Stomach smooth muscle (tissue), 2 donors: ENCODE measurements at regions not wholly inside any gene's neighbourhood (a gene's known extent, or its start where the extent isn't known, plus 50 kb on each side); places are given as distances from the start of the nearest gene placed in this dataset.

Source experiments
- H3K27ac ChIP-seq: one replicate; pipeline ENCODE4 v1.7.0; 2013; ENCODE audit warnings: mild to moderate bottlenecking, low read length, inconsistent platforms
- H3K27me3 ChIP-seq, 2 donors: one replicate each; pipeline ENCODE4 v1.7.0; 2013; ENCODE audit warnings: low read length in 2 of 2; ENCODE audit not compliant: insufficient read depth in 2 of 2, control insufficient read depth in 1 of 2
- H3K36me3 ChIP-seq, 2 donors: one replicate each; pipeline ENCODE4 v1.7.0; 2013; ENCODE audit warnings: low read length in 2 of 2; ENCODE audit not compliant: control insufficient read depth in 2 of 2, insufficient read depth in 2 of 2
- H3K4me1 ChIP-seq: one replicate; pipeline ENCODE4 v1.7.0; 2013; ENCODE audit warnings: low read length; ENCODE audit not compliant: control insufficient read depth, insufficient read depth
- H3K4me3 ChIP-seq, 2 donors: one replicate each; pipeline ENCODE4 v1.7.0; 2013; ENCODE audit warnings: low read length in 2 of 2
- H3K9ac ChIP-seq, 2 donors: one replicate each; pipeline ENCODE4 v1.7.0; 2013; ENCODE audit warnings: low read length in 2 of 2, mild to moderate bottlenecking in 1 of 2
- H3K9me3 ChIP-seq, 2 donors: one replicate each; pipeline ENCODE4 v1.7.0; 2013; ENCODE audit warnings: low read length in 2 of 2; ENCODE audit not compliant: control insufficient read depth in 2 of 2
- donor health status: healthy.
- donor health status: Pancreatic carcinoma.

GRCh38 chr11:133723056-133723455 lies 122.3 kb downstream of the SPATA19 start:
- H3K36me3 ChIP-seq: no peaks in the 10 kb centered on the region

GRCh38 chr11:133720951-133721350 lies 124.4 kb downstream of the SPATA19 start:
- H3K9me3 ChIP-seq: no peaks in the 10 kb centered on the region
- H3K27me3 ChIP-seq: peaks cover 0 to 9% of the 10 kb centered on the region in 2 donors
- H3K9ac ChIP-seq: no peak overlapping the region
- no peak overlapping the region for H3K4me3 ChIP-seq
- H3K27ac ChIP-seq: no peak overlapping the region
- H3K36me3 ChIP-seq: no peaks in the 10 kb centered on the region
- H3K4me1 ChIP-seq: no peaks in the 10 kb centered on the region

More at GRCh38 chr11:133723056-133723455, 122.3 kb downstream of the SPATA19 start:
- Histone ChIP-seq H3K27ac (no peak overlapping the region), H3K4me3 (no peak overlapping the region), H3K9ac (no peak overlapping the region), H3K9me3 (no peaks in the 10 kb centered on the region), H3K27me3 (no peaks in the 10 kb centered on the region), H3K4me1 (no peaks in the 10 kb centered on the region)

GRCh38 chr11:133719532-133720235 lies 125.6 kb downstream of the SPATA19 start:
- Histone ChIP-seq H3K4me3 (no peak overlapping the region), H3K9ac (no peak overlapping the region), H3K27ac (no peak overlapping the region), H3K9me3 (no peaks in the 10 kb centered on the region), H3K36me3 (no peaks in the 10 kb centered on the region), H3K27me3 (peaks cover 4 to 14% of the 10 kb centered on the region in 2 donors), H3K4me1 (no peaks in the 10 kb centered on the region)

GRCh38 chr11:133718831-133719230 lies 126.5 kb downstream of the SPATA19 start:
- no peaks in the 10 kb centered on the region for H3K4me1 ChIP-seq
- H3K36me3 ChIP-seq: no peaks in the 10 kb centered on the region
- H3K9me3 ChIP-seq: no peaks in the 10 kb centered on the region
- H3K4me3 ChIP-seq: no peak overlapping the region
- H3K9ac ChIP-seq: no peak overlapping the region
- H3K27ac ChIP-seq: no peak overlapping the region
- H3K27me3 ChIP-seq: peaks cover 6 to 19% of the 10 kb centered on the region in 2 donors

- H3K4me3 ChIP-seq: no peak overlapping the region
Observed at GRCh38 chr11:133718238-133718637, 127.1 kb downstream of the SPATA19 start.

GRCh38 chr11:133716602-133717001 lies 128.7 kb downstream of the SPATA19 start:
- no peak overlapping the region for H3K9ac ChIP-seq
- peaks cover 0 to 4% of the 10 kb centered on the region in 2 donors for H3K9me3 ChIP-seq
- H3K27ac ChIP-seq: no peak overlapping the region
- H3K27me3 ChIP-seq: peaks cover 8 to 23% of the 10 kb centered on the region in 2 donors
- H3K36me3 ChIP-seq: no peaks in the 10 kb centered on the region
- no peak overlapping the region for H3K4me3 ChIP-seq
- no peaks in the 10 kb centered on the region for H3K4me1 ChIP-seq

More at GRCh38 chr11:133718238-133718637, 127.1 kb downstream of the SPATA19 start:
- peaks cover 8 to 19% of the 10 kb centered on the region in 2 donors for H3K27me3 ChIP-seq
- no peak overlapping the region for H3K9ac ChIP-seq
- no peaks in the 10 kb centered on the region for H3K4me1 ChIP-seq
- peaks cover 0 to 3% of the 10 kb centered on the region in 2 donors for H3K9me3 ChIP-seq
- H3K27ac ChIP-seq: no peak overlapping the region
- H3K36me3 ChIP-seq: no peaks in the 10 kb centered on the region

GRCh38 chr11:133715602-133716001 lies 129.7 kb downstream of the SPATA19 start:
- H3K36me3 ChIP-seq: no peaks in the 10 kb centered on the region
- H3K27ac ChIP-seq: no peak overlapping the region
- no peaks in the 10 kb centered on the region for H3K4me1 ChIP-seq
- no peak overlapping the region for H3K9ac ChIP-seq
- H3K4me3 ChIP-seq: no peak overlapping the region
- peaks cover 0 to 4% of the 10 kb centered on the region in 2 donors for H3K9me3 ChIP-seq
- peaks cover 11 to 27% of the 10 kb centered on the region in 2 donors for H3K27me3 ChIP-seq

GRCh38 chr11:133714471-133715375 lies 130.6 kb downstream of the SPATA19 start:
- no peak overlapping the region for H3K9ac ChIP-seq
- H3K27ac ChIP-seq: no peak overlapping the region
- peaks cover 11 to 29% of the 10 kb centered on the region in 2 donors for H3K27me3 ChIP-seq
- no peaks in the 10 kb centered on the region for H3K4me1 ChIP-seq
- H3K4me3 ChIP-seq: no peak overlapping the region
- no peaks in the 10 kb centered on the region for H3K36me3 ChIP-seq
- peaks cover 0 to 4% of the 10 kb centered on the region in 2 donors for H3K9me3 ChIP-seq

- Histone ChIP-seq H3K27ac (no peak overlapping the region), H3K4me3 (no peak overlapping the region), H3K27me3 (peaks cover 11 to 32% of the 10 kb centered on the region in 2 donors), H3K4me1 (no peaks in the 10 kb centered on the region), H3K36me3 (no peaks in the 10 kb centered on the region), H3K9ac (no peak overlapping the region), H3K9me3 (peaks cover 0 to 7% of the 10 kb centered on the region in 2 donors)
Observed at GRCh38 chr11:133713844-133714243, 131.5 kb downstream of the SPATA19 start.

- Histone ChIP-seq H3K4me3 (no peak overlapping the region), H3K4me1 (no peaks in the 10 kb centered on the region), H3K27me3 (peaks cover 11 to 32% of the 10 kb centered on the region in 2 donors)
Observed at GRCh38 chr11:133713406-133713805, 131.9 kb downstream of the SPATA19 start.

More at GRCh38 chr11:133713406-133713805, 131.9 kb downstream of the SPATA19 start:
- Histone ChIP-seq H3K9ac (no peak overlapping the region), H3K27ac (no peak overlapping the region), H3K9me3 (peaks cover 0 to 7% of the 10 kb centered on the region in 2 donors), H3K36me3 (no peaks in the 10 kb centered on the region)
